HUES48 (cell line): ENCODE measurements at regions not wholly inside any gene's neighbourhood (a gene's known extent, or its start where the extent isn't known, plus 50 kb on each side); places are given as distances from the start of the nearest gene placed in this dataset.

ENCODE experiments used
- H3K27ac ChIP-seq: one replicate; pipeline ENCODE4 v1.7.0; 2013; ENCODE audit warnings: low read depth, low read length, inconsistent platforms
- H3K27me3 ChIP-seq: 2 replicates; pipeline ENCODE4 v1.6.1; 2013; ENCODE audit warnings: mild to moderate bottlenecking, low read length; ENCODE audit not compliant: control insufficient read depth, insufficient read depth
- H3K36me3 ChIP-seq: 2 replicates; pipeline ENCODE4 v1.6.1; 2013; ENCODE audit warnings: low read length; ENCODE audit not compliant: control insufficient read depth, insufficient read depth
- H3K4me1 ChIP-seq: 2 replicates; pipeline ENCODE4 v1.6.1; 2013; ENCODE audit warnings: mild to moderate bottlenecking, low read length; ENCODE audit not compliant: control insufficient read depth, insufficient read depth
- H3K4me3 ChIP-seq: 2 replicates; pipeline ENCODE4 v1.5.1; 2013; ENCODE audit warnings: mild to moderate bottlenecking, low read depth, low read length
- H3K9ac ChIP-seq: 2 replicates; pipeline ENCODE4 v1.6.1; 2013; ENCODE audit warnings: mild to moderate bottlenecking, low read depth, low read length, moderate library complexity
- H3K9me3 ChIP-seq: 2 replicates; pipeline ENCODE4 v1.6.1; 2013; ENCODE audit warnings: low read length; ENCODE audit not compliant: control insufficient read depth, insufficient read depth

DNA sequence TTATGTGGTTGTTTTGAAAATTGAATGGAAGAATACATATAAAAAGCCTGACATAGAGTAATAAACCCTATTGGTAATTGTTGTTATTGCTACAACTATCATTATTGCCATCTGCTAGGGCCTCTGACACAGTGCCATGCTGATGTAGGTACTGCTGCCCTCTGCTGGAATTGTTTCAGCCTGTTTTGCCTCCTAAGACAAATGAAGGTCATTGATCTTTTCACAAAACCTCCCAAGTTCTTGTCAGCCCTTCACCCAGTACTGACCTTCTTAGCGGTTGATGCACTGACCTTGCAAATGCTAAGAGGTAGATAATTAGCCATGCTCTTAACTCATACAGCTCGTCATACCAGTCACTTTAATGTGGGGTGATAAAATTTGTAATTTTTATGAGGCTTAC, 975.2 kb downstream of the SORCS1 start:
- Histone ChIP-seq H3K27me3 (no peaks in the 10 kb centered on the region), H3K9ac (no peak overlapping the region), H3K4me3 (no peak overlapping the region), H3K4me1 (no peaks in the 10 kb centered on the region), H3K9me3 (no peaks in the 10 kb centered on the region), H3K36me3 (no peaks in the 10 kb centered on the region), H3K27ac (no peak overlapping the region)

DNA sequence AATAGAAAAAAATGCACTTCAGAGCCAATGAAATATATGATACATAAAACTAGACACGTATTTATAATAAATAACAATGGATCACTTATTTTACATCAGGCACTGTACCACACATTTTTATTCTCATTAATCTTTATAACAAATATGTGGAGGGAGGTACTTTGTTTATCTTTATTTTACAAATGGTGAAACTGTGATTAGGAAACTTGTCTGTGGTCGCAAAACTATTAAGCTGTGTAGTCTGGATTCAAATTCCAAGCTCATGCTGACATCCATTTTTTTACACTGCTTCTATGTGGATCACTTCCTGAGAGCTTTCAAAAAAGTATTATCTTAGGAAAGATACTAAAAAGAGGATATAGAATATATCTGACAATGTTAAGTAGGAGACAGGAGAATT, 978.6 kb downstream of the SORCS1 start:
- Histone ChIP-seq H3K9ac (no peak overlapping the region), H3K36me3 (no peaks in the 10 kb centered on the region), H3K27me3 (no peaks in the 10 kb centered on the region), H3K4me3 (no peak overlapping the region), H3K27ac (no peak overlapping the region), H3K4me1 (no peaks in the 10 kb centered on the region), H3K9me3 (no peaks in the 10 kb centered on the region)

DNA sequence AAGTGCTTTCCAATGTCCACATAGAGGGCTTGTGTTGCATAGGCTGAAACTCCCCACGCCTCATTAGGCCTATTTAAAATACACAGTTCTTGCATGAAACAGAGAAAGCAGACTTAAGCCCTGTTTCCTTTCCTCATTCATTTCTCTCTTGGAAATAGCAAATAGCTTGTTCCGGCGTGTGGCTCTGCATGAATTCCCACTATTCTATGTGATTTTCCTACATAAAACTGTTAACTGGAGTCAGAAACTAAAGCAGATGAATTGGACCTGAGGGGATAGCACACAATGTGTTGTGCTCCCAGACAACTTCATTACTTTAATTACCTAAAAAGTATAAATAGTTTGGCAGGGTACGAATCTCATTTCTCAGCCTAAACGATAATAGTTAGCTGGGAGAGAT, 981.5 kb downstream of the SORCS1 start:
- Histone ChIP-seq H3K4me3 (no peak overlapping the region), H3K27me3 (no peaks in the 10 kb centered on the region), H3K36me3 (no peaks in the 10 kb centered on the region), H3K27ac (no peak overlapping the region), H3K4me1 (no peaks in the 10 kb centered on the region), H3K9me3 (no peaks in the 10 kb centered on the region), H3K9ac (no peak overlapping the region)

DNA sequence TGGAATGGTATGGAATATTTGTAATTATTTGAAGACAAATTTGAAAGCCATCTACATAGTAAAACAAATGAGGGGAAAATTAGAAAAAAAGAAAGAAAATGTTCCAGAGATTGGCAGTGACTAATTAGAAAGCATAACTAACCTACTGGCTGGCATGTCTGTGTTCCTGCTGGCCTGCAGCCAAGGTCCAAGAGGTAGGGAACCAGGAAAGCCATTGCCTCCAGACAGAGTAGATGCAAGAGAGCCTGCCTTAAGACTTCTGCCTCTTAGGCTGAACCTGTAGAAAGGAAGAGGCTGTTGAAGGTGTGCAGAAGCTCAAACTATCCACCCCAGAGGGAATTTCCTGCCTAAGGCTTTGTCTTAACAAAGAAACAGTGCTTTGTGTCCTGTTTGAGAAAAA, 982.0 kb downstream of the SORCS1 start:
- Histone ChIP-seq H3K9ac (no peak overlapping the region), H3K9me3 (no peaks in the 10 kb centered on the region), H3K4me1 (no peaks in the 10 kb centered on the region), H3K27ac (no peak overlapping the region), H3K4me3 (no peak overlapping the region), H3K27me3 (no peaks in the 10 kb centered on the region), H3K36me3 (no peaks in the 10 kb centered on the region)

DNA sequence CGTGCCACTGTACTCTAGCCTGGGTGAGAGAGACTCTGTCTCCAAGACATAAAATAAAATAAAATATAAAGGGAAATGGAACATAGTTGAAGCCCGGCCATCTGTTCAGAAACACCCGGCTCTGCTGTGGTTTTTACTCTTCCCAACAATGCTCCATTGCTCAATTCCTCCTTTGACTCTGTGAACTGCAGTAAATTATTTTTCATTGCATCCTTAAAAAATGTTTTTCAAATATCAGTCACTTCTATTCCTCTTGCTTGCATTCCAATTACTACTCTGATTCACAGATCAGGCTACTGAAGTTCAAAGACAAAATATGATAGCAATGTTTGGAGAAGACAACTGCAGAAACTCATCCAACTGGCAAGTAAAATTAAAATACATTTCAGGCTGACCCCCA, 983.0 kb downstream of the SORCS1 start:
- Histone ChIP-seq H3K36me3 (no peaks in the 10 kb centered on the region), H3K9me3 (no peaks in the 10 kb centered on the region), H3K27ac (no peak overlapping the region), H3K4me1 (no peaks in the 10 kb centered on the region), H3K4me3 (no peak overlapping the region), H3K27me3 (no peaks in the 10 kb centered on the region), H3K9ac (no peak overlapping the region)

DNA sequence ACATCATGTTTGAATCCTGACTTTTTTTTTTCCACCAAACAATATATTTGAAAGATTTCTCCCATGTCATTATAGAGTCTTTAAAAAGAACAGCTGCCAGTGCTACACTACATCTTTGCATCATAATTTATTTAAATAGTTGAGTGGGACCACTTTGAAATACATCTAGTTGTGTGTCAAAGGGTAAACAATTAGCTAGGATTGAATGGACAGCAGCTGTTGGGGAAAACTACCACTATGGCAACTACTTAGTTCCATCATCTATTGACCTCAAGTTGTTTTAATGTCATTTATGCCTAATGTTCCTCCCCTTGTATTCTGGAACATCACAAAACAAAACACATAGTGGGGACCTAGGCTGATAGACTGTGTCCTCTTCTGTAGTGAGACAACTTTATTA, 985.1 kb downstream of the SORCS1 start:
- Histone ChIP-seq H3K27me3 (no peaks in the 10 kb centered on the region), H3K4me3 (no peak overlapping the region), H3K36me3 (no peaks in the 10 kb centered on the region), H3K9ac (no peak overlapping the region), H3K27ac (no peak overlapping the region), H3K4me1 (no peaks in the 10 kb centered on the region), H3K9me3 (no peaks in the 10 kb centered on the region)

DNA sequence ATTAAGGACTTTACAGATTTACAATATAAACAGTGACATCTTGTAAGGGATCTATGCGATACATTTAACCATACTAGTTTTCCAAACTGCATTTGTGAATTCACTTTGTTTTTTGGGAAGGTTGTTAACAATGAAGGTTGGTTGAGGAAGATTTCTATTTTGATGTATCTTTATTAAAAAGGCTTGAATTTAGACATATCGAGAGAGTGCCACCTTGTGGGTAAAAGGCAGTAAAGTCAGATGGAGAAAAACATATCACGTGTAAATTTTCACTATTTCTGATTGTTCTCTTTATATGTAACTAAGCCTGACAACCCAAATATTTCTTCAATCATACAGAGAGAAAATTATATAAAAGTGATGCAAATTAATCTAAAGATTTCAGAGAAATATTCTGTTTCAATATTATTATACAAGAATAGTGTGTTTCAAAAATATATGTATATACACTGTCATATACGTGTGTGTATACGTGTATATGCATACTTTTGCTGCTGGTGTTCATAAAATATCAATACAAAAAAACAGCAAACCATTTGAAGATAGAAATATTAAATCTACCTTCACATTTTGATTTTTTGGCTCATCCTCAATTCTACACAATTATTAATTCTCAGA, 988.6 kb downstream of the SORCS1 start:
- Histone ChIP-seq H3K27ac (no peak overlapping the region), H3K27me3 (no peaks in the 10 kb centered on the region), H3K9ac (no peak overlapping the region), H3K9me3 (no peaks in the 10 kb centered on the region), H3K36me3 (no peaks in the 10 kb centered on the region), H3K4me3 (no peak overlapping the region), H3K4me1 (no peaks in the 10 kb centered on the region)

DNA sequence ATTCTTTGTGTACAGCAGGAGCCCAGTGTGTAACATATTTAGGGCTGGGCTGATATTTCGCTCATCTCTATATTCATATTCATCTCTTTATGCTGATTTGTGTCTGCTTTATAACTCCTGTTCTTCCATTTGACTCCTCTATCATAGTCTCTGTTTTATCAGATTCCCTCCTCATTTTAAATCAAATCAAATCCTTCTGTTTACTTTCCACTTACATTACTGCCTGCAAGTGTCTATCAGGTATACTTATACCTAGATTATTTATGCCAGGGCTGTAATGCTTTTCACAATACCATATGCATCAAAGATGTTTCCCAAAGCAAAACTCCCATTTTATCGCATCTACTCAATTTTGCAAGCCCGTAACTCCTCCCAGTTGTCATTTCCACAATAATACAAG, 990.7 kb downstream of the SORCS1 start:
- H3K9me3 ChIP-seq: no peaks in the 10 kb centered on the region
- H3K27ac ChIP-seq: no peak overlapping the region
- no peak overlapping the region for H3K9ac ChIP-seq
- no peaks in the 10 kb centered on the region for H3K27me3 ChIP-seq
- H3K4me3 ChIP-seq: no peak overlapping the region
- no peaks in the 10 kb centered on the region for H3K36me3 ChIP-seq
- H3K4me1 ChIP-seq: no peaks in the 10 kb centered on the region

DNA sequence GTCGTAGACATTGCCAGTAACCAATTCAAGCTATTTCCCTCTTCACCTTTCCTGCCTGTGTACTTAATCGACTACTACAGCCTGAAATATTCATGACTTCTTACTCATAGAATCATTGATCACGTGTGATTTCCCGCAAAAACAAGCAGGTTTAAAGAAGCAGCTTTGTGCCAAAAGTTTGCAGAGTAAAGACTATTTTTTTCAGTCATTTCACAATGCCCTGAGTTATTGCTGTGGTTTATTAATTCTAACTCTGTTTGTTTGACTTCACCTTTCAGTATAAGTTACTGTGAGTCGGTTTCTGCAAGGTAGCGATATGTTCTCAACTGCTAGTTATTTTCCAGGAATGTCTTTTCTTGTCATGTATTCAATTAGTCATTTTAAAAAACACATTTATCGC, 995.3 kb downstream of the SORCS1 start:
- Histone ChIP-seq H3K4me1 (no peaks in the 10 kb centered on the region), H3K27me3 (no peaks in the 10 kb centered on the region), H3K27ac (no peak overlapping the region), H3K4me3 (no peak overlapping the region), H3K9ac (no peak overlapping the region), H3K9me3 (no peaks in the 10 kb centered on the region), H3K36me3 (no peaks in the 10 kb centered on the region)

DNA sequence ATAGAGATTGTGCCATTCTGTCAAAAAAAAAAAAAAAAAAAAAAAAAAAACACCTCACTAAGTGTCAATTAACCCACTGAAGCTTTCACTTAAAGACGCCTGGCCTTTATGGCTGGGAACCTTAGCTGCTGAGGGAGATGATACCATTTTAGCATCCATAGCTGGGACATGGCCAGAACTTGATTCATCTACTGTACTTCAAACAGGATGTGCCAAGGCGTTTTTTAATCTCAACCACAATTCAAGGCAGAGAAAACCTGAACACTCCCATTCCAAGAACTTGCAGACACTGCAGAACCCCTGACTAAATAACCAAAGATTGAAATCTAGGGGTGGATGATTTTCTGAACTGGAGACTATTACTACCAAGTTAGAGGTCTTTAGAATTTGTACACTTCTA, 996.6 kb downstream of the SORCS1 start:
- Histone ChIP-seq H3K27ac (no peak overlapping the region), H3K9me3 (no peaks in the 10 kb centered on the region), H3K9ac (no peak overlapping the region), H3K4me3 (no peak overlapping the region), H3K36me3 (no peaks in the 10 kb centered on the region), H3K4me1 (no peaks in the 10 kb centered on the region), H3K27me3 (no peaks in the 10 kb centered on the region)

DNA sequence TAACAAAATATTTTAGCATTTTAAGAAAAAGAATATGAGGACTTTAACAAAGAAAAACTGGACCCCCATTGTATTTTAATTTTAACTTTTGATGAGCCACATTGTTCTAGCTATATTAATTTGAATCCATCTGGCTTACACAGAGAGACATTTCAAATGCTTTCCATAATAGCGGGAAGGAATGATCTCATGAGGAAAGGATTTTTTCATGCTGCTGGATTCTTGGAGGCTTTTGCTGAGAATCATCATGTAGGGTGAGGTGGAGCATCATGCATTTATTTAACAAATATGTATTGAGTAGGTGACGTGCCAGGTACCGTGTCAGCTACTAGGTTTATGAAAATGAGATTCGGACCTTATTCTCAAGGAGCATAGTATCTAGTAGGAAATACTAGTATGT, 1006.3 kb downstream of the SORCS1 start:
- H3K27me3 ChIP-seq: no peaks in the 10 kb centered on the region
- no peaks in the 10 kb centered on the region for H3K4me1 ChIP-seq
- H3K9me3 ChIP-seq: no peaks in the 10 kb centered on the region
- no peak overlapping the region for H3K4me3 ChIP-seq
- no peaks in the 10 kb centered on the region for H3K36me3 ChIP-seq
- H3K9ac ChIP-seq: no peak overlapping the region
- no peak overlapping the region for H3K27ac ChIP-seq

DNA sequence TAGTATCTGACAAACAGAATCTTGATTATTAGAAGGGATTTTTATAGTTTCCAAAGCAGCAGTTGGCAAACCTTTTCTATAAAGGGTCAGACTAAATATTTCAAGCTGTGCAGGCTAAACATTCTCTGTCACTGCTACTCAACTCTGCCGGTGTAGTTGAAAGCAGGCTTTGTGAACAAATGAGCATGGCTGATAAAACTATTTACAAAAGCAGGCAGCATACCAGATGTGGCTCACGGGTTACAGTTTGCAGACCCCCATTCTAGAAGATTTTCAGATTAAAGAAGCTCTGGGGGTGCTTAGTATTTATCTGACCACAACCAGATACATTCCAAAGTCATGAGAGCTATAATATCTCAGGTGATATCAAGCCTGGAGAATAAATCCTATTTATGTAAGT, 1017.5 kb downstream of the SORCS1 start:
- H3K9me3 ChIP-seq: no peaks in the 10 kb centered on the region

More for the DNA sequence above, 1017.5 kb downstream of the SORCS1 start:
- no peaks in the 10 kb centered on the region for H3K27me3 ChIP-seq
- no peak overlapping the region for H3K27ac ChIP-seq
- no peaks in the 10 kb centered on the region for H3K36me3 ChIP-seq
- H3K4me1 ChIP-seq: peaks cover 10% of the 10 kb centered on the region
- no peak overlapping the region for H3K9ac ChIP-seq
- no peak overlapping the region for H3K4me3 ChIP-seq
